ENCODE measurements at regions not wholly inside any gene's neighbourhood (a gene's known extent, or its start where the extent isn't known, plus 50 kb on each side); places are given as distances from the start of the nearest gene placed in this dataset.

DNA sequence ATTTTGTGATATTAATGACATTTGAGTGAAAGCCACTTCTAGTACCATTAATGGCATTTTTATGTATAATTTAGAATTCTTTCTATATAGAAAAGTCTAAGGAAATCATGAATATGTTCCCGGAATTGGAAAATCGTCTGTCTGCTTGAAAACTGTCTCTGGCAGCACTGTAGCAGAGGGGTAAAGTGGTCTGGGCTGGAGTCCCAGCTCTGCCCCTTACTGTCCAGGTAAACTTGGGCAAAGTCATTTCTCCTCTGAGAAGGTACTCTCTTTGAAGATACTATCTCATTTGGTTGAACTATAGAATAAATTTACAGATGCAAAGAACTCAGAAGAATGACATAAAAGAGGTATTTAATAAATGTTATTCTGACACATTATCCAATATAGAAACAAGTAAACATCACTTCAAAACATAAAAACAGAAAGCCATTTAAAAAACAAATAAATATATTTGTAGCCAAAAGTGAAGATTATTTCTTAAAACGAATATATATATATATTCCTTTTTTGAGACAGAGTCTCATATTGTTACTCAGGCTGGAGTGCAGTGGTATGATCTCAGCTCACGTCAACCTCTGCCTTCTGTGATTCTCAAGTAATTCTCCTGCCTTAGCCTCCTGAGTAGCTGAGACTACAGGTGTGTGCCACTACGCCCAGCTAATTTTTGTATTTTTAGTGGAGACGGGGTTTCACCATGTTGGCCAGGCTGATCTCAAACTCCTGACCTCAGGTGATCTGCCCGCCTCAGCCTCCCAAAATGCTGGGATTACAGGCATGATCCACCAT, 149.8 kb upstream of the ITGA4 start:
- DNase-seq = no peak

DNA sequence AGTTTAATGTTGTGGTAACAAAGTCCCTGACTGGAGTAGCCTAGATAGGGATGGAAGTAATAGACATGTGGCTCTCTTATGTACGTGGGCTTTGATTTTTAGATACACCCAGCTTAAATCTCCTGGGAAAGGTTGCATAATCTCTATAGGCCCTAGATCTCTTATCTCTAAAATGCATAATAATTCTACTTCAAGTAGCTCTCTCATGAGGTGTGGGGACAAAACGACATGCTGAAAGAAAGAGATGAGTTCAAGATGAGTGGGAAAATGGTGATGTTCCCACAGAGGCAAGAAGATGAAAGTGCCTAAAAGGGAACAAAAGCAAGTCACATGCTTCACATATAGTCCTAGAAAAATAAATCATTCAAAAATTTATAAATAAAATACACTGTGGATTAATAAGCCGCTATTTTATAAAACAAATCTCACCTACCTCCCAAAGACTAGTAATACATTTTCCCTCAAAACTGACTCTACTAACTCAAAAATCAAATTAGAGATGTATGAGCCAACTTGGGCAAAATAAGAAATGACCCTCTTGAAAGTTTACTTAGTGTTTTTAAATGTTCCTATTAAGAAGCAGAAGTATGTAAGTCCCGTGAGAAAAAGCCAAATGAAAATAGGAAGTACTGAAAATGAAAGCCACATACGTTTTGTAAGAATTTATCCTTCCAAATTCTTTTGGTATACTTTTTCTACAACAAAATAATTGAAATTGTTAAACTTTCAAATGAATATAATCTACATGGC, 148.2 kb upstream of the ITGA4 start:
- DNase-seq = no peak

- no peak for DNase-seq
Observed at GRCh38 chr2:181309586-181309985, 147.6 kb upstream of the ITGA4 start.

- no peak for DNase-seq
Observed at GRCh38 chr2:181310967-181311366, 146.2 kb upstream of the ITGA4 start.

DNA sequence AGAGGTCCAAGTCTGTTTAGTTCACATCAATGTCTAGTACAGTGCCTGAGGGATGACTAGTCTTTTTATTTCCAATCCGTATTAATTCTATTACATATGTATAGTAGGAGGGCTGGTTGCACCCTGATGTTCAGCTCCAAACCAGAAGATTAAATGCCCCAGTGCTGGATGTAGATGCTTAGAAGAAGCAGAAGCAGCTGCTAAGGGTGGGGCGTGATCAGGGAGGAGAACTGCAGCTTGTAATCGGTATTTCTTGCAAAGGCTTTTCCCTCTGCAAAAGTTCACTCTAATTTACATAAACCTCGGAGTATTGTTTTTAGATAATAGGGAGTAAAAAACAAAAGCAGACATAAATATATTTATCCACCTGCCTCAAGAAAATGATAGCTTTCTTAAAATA, 145.3 kb upstream of the ITGA4 start:
- DNase-seq = peak; percentile 58

- peak; percentile 55 for DNase-seq
Observed at GRCh38 chr2:181312515-181312927, 144.7 kb upstream of the ITGA4 start.

DNA sequence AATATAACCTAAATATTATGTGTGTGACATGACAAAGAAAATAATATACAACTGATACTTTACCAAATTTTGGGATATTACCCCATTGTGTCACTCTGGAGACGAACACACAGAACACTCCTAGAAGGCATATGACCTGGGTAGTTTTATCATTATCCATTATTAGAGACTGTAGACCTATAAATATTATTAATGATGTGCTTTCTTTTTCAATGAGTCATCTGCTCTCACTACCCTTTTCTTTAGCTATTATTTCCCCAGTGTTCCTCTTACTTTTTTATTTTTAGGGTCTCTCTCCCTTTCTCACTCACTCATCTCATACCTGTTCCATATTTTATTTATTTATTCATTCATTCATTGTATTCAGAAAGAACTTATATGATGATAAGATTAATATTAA, 143.3 kb upstream of the ITGA4 start:
- DNase-seq = no peak

GRCh38 chr2:181314551-181314950, 142.6 kb upstream of the ITGA4 start:
- DNase-seq = no peak

- no peak for DNase-seq
Observed at GRCh38 chr2:181317511-181317910, 139.7 kb upstream of the ITGA4 start.

DNA sequence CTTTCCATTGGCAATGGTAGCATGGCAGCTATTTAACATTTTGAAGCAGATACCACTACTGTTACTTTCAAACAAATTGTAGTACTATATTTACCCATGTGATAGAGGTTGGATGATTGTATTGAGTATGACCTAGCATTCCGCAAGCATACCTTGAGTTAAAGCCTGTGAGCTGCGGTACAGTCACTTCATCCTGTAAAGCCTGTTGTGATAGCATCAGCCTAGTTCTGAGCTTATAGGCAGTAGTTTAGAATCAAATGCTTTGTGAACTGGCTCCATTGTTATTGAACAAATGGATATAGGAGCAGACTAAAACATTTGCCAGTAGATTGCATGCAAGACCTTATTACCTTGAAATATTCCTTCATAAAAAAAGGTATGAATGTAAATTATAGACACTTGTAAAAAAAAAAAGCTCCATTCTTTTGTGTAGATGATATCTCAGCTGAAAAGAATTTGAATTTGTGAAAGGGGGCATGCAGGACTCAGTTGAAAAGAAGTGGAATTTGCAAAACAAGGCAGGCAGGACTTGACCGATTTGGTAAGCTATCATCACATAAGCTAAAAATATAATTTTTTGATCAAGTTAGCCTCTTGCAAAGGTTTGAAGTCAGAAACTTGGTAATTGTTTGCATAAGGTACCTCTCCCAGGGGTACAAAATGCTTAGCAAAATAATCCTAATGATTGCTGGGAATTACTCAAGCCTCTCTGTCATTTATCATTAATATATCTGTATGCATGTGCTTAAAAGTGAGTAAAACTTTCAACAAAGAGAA, 138.5 kb upstream of the ITGA4 start:
- DNase-seq = no peak

- no peak for DNase-seq
Observed at GRCh38 chr2:181319286-181319685, 137.9 kb upstream of the ITGA4 start.

GRCh38 chr2:181320638-181321037, 136.5 kb upstream of the ITGA4 start:
- no peak for DNase-seq

DNA sequence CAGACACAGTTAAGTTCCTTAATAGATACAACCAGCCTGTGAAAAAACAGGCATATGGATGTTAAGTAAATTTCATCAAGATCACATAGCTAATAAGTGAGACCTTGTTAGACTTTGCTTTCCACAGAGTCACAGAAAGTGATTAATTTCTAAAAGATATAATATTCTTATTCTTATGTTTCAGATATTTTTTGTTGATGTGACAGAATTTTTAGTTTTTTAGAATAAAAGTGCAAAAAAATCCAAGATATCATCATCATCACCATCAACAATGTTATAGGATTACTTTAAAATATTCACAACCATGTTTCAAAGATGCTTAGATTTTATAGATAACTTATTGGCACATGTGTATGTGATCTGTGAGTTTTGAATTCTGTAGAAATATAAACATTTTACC, 132.3 kb upstream of the ITGA4 start:
- DNase-seq = no peak

DNA sequence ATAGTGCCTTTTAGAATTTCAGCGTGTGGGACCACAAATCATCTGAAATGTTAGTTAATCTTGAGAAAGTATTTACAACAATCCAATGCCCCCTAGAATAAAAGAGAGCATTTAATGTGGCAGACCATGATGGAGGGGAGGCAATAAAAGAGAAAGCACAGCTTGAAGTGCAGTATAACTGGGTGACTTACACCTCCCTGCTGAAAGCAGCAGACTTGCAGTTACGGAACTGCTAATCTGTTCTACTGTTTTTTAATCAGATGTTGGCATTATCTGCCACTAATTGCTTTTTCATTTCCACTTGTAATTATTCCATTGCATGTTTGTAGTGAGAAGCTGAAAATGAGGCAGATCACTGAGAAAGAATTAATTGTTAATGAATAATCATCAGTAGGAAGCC, 130.5 kb upstream of the ITGA4 start:
- DNase-seq = no peak

- DNase-seq = no peak
Observed at GRCh38 chr2:181330286-181330685, 126.9 kb upstream of the ITGA4 start.

DNA sequence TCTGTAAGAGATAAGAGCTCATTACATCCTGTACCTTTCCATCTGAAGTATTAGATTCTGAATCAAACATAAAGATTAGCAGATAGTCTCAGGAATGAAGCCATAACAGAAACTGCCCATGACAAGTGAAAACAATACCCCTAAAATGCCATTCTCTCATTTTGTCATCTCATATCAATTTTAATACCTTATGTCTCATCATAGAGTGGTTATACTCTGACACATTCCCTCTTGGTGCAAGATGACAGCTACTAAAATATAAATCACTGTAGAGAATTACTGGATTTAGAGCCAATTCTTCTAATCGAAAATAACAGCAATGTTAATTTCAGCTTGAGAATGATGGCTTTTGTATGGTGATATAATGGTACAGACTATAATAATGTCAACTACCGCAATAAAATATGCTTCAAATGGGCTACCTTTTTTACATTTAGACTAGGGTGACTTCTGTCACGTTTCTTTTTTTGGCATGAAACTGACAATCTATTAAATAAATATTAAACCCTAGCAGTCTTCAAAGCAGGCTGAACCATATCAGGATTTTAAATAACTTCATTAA, 125.1 kb upstream of the ITGA4 start:
- no peak for DNase-seq

- DNase-seq = no peak
Observed at GRCh38 chr2:181334158-181334826, 122.9 kb upstream of the ITGA4 start.

DNA sequence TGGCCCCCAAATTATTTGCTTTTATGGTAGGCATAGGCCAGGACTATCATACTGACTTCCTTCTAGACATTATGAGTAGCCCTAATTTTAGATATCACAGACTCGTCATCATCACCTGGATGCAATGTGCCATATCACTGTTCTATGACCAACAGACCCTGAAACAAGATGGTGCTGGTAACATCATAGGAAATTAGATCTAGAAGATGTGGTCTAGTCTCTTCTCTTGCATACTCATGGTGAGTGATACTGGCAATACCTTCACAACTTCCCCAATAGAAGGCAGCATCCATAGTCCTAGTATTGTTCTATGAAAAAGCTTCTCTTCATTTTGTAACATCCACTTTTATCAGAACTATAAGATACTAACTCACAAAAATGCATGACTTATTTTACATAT, 116.3 kb upstream of the ITGA4 start:
- no peak for DNase-seq

GRCh38 chr2:181341855-181342600, 115.2 kb upstream of the ITGA4 start:
- DNase-seq = no peak

DNA sequence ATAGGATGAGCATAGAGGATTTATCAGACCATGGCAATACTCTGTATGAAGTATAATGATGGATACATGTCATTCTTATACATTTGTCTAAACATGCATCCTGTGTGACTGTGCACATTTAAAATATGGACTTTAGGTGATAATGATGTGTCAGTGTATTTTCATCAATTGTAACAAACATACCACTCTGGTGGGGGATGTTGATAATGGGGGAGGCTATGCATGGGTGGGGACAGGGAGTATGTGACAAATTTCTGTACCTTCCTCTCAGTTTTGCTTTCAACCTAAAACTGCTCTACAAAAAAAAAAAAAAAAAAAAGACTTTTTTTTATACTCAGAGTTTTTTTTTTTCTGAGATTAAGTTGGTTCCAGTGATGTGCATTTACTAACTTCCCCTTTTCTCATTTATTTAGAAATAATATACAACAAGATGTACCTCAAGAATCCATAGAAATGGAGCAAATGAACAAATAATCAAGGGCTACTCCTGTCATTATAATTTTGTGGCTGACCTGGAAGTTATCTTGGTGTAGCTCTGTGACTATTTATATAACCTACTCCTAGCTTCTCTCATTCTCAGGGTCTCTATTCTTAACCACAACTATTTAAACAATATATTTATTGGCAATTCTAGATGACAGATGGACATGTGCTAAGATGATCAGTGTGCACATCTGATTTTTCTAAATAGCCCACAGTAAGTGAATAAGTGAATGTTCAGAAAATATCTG, 108.9 kb upstream of the ITGA4 start:
- DNase-seq = peak; percentile 3

DNA sequence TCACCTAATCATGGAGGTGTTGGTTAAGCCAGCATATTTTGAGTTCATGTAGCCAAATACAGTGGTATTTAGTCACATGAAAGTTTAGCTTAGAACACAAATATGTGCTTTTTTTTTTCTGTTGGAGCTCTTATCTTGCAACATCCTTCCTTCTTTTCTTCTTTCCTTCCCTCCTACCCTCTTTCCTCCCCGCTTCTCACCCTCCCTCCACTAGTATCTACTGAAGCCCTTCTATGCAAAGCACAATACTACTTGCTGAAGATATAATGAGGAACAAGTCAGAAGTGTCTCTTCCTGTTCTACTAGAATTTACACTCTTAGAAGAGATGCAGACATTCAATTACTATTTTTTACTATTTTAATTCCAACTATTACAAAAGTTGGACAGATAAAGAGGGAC, 105.0 kb upstream of the ITGA4 start:
- no peak for DNase-seq
